ENCODE measurements at regions not wholly inside any gene's neighbourhood (a gene's known extent, or its start where the extent isn't known, plus 50 kb on each side); places are given as distances from the start of the nearest gene placed in this dataset.

DNA sequence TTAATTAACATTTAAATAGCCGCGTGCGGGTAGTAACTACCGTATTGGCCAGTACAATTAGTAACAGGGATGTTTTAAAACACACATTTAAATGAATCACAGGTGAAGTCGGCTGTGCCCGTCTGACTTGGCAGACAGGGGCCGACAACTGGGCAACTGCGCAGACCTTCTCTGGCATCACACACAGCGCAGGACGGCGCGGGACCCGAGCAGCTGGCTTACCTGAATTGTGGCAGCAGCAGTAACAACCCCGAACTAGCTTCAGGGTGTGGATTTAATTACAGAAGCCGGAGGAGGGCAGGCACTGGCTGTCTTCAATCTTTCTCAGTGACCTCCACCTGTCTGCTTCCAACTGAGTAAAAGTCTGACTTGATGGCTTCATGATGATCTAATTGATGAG is 91.7 kb downstream of the DACT2 start:
- TF ChIP-seq POLR2AphosphoS5 (IDR thresholded peaks at IDR 0.05) = no peak
- TF ChIP-seq, protein P1, sequence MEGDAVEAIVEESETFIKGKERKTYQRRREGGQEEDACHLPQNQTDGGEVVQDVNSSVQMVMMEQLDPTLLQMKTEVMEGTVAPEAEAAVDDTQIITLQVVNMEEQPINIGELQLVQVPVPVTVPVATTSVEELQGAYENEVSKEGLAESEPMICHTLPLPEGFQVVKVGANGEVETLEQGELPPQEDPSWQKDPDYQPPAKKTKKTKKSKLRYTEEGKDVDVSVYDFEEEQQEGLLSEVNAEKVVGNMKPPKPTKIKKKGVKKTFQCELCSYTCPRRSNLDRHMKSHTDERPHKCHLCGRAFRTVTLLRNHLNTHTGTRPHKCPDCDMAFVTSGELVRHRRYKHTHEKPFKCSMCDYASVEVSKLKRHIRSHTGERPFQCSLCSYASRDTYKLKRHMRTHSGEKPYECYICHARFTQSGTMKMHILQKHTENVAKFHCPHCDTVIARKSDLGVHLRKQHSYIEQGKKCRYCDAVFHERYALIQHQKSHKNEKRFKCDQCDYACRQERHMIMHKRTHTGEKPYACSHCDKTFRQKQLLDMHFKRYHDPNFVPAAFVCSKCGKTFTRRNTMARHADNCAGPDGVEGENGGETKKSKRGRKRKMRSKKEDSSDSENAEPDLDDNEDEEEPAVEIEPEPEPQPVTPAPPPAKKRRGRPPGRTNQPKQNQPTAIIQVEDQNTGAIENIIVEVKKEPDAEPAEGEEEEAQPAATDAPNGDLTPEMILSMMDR (IDR thresholded peaks at IDR 0.05) = no peak
- no peak for TF ChIP-seq POLR2A (IDR thresholded peaks at IDR 0.05)
- no peak for TF ChIP-seq EP300 (IDR thresholded peaks at IDR 0.05)
